ENCODE measurements at regions not wholly inside any gene's neighbourhood (a gene's known extent, or its start where the extent isn't known, plus 50 kb on each side); places are given as distances from the start of the nearest gene placed in this dataset.
"Not testable (repeated sequence)": the region's sequence is repeated elsewhere in the genome, so short reads cannot be mapped to it uniquely, and the experiment has no call there.

DNA sequence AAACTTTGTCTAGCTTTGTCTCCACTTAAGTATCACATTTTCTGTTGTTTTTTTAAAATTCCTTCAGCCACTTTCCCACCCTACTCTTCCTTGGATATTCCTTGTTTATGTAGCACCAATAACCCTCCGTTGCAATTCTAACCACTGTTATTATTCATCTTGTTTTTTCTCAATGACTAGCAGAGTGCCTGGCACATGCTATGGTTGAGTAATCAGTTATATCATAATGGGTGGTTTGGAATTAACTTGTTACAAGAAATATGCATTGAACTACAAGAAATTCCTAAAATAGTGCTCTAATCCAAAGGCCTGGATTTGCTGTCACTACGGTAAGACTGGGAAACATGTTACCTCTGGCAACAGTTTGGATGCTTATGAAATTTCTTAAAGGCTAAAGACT lies 756.6 kb downstream of the NOVA1 start:
- no peaks in the 10 kb centered on the region for H3K4me1 ChIP-seq (ENCODE audit: control insufficient read depth, insufficient read depth, low read length)
- DNase-seq (ENCODE audit: low read depth in 4 of 6, low spot score in 6 of 6) = no peak
- 100% methylated on average over 1 of the region's 2 CpGs for WGBS (ENCODE audit: insufficient coverage)

DNA sequence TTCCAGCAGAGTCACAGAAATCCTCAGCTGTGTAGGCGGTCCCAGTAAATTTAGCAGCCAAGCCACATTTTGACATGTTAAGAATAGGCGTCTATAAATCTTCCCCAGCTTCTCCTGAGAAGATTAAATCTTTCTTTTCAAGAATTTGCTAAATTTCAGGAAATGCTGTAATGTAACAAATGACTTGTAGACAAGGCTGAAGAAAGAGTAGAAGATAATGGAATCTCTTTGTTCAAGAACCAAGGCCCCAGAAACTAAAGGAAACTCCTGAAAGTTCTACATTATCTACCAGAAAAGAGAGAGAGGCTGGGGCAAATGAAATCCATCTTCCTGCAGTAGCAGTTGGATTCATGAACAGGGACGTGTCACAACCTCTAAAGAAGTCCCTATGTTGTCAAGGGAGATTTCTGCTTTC lies 760.3 kb downstream of the NOVA1 start:
- Histone ChIP-seq H3K9me3 (ENCODE audit: control insufficient read depth, insufficient read depth, low read length) (no peaks in the 10 kb centered on the region), H3K4me1 (ENCODE audit: control insufficient read depth, insufficient read depth, low read length) (no peaks in the 10 kb centered on the region), H3K36me3 (ENCODE audit: control insufficient read depth, insufficient read depth, low read length) (no peaks in the 10 kb centered on the region), H3K27ac (ENCODE audit: low read depth, low read length) (no peak overlapping the region), H3K4me3 (ENCODE audit: low read depth, low read length) (no peak overlapping the region), H3K27me3 (ENCODE audit: control insufficient read depth, insufficient read depth, low read length) (no peaks in the 10 kb centered on the region)
- WGBS (ENCODE audit: insufficient coverage) = no CpG with 5 or more reads among the region's 3 CpGs
- DNase-seq (ENCODE audit: low read depth in 4 of 6, low spot score in 6 of 6) = peak in 2 of 6 donors; percentile 55 to 72

More for the DNA sequence above, 756.6 kb downstream of the NOVA1 start:
- Histone ChIP-seq H3K4me3 (ENCODE audit: low read depth, low read length) (no peak overlapping the region), H3K27ac (ENCODE audit: low read depth, low read length) (no peak overlapping the region), H3K9me3 (ENCODE audit: control insufficient read depth, insufficient read depth, low read length) (no peaks in the 10 kb centered on the region), H3K27me3 (ENCODE audit: control insufficient read depth, insufficient read depth, low read length) (no peaks in the 10 kb centered on the region), H3K36me3 (ENCODE audit: control insufficient read depth, insufficient read depth, low read length) (no peaks in the 10 kb centered on the region)

DNA sequence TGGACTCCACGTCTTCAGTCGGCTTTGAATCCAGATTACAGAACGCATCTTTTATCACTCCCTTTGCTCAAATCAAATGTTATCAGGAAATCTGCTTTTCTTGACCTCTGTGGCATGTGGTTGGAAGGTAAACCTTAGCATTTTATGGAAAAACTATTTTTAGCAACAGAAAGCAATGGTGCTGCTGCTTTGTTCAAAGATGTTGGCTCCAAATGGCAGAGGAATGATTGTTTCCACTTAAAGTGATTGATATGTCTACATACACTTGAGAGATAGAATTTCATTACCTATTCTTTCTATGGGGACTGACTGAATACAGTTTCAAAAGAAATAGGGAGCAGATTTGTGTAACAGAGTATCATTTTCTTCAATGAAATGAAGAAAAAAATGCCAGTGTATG lies 761.2 kb downstream of the NOVA1 start:
- H3K4me3 ChIP-seq (ENCODE audit: low read depth, low read length) = no peak overlapping the region
- DNase-seq (ENCODE audit: low read depth in 4 of 6, low spot score in 6 of 6) = peak in 1 of 6 donors; percentile 63
- no peak overlapping the region for H3K27ac ChIP-seq (ENCODE audit: low read depth, low read length)
- no peaks in the 10 kb centered on the region for H3K9me3 ChIP-seq (ENCODE audit: control insufficient read depth, insufficient read depth, low read length)
- H3K36me3 ChIP-seq (ENCODE audit: control insufficient read depth, insufficient read depth, low read length) = no peaks in the 10 kb centered on the region
- no CpG with 5 or more reads among the region's 3 CpGs for WGBS (ENCODE audit: insufficient coverage)
- H3K27me3 ChIP-seq (ENCODE audit: control insufficient read depth, insufficient read depth, low read length) = no peaks in the 10 kb centered on the region
- H3K4me1 ChIP-seq (ENCODE audit: control insufficient read depth, insufficient read depth, low read length) = no peaks in the 10 kb centered on the region

DNA sequence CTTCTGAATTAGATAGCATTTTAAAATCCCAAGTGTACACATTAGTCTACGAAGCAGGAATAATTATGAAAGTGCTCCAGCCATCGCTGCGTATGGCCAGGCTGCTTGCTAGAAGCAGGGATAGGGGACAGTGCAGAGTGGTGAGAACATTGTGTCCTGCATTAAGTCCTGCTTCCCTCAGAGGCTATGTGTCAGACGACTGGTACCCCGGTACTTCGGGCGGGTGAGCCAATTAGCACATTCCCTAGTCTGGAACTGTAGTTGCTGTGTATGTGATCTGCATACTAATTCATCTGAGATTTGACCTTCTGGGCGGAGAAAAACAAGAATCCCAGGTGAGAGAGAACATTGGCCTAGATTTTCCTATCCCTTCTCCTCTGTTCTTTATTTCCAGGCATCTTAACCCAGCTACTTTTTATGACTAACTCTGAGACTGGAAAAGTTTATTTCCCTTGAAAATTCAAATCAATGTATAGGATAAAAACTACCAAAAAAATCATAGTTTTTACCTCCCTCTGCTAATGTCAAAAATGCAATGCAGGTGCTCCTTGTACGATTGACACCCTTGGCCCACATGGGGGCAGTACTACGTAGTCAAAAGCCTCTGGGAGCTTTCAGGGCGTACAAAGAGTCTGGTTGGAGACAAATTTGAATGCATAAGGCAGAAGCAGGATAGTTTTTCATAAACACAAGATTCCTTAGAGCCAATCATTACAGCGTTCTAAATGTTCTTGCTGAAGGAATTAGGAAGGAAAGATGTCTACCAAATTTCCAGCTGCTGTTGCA lies 764.3 kb downstream of the NOVA1 start:
- Histone ChIP-seq H3K36me3 (ENCODE audit: control insufficient read depth, insufficient read depth, low read length) (no peaks in the 10 kb centered on the region), H3K4me3 (ENCODE audit: low read depth, low read length) (no peak overlapping the region), H3K9me3 (ENCODE audit: control insufficient read depth, insufficient read depth, low read length) (no peaks in the 10 kb centered on the region), H3K27ac (ENCODE audit: low read depth, low read length) (no peak overlapping the region), H3K4me1 (ENCODE audit: control insufficient read depth, insufficient read depth, low read length) (no peaks in the 10 kb centered on the region), H3K27me3 (ENCODE audit: control insufficient read depth, insufficient read depth, low read length) (no peaks in the 10 kb centered on the region)
- 35% methylated on average over 6 of the region's 12 CpGs for WGBS (ENCODE audit: insufficient coverage)
- DNase-seq (ENCODE audit: low read depth in 4 of 6, low spot score in 6 of 6) = peak in 4 of 6 donors; percentile 52 to 94 (median 74)

DNA sequence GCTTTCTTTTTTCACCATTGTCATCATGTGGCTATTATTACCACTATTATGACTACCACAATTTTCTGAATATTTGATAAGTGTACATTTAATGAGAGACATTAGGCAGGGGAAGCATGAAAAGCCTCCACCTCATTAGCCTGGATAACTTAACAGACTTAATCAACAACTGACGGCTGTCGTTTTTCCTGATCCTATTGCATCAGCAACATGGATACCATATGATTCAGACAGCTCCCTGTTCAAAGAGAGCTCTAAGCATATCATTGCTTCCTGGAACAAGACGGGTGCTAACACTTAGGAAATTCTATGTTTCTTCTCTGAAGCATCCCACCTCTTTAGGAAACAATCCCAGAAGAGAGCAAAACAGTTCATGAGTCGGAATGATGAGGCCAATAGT lies 765.2 kb downstream of the NOVA1 start:
- no peaks in the 10 kb centered on the region for H3K27me3 ChIP-seq (ENCODE audit: control insufficient read depth, insufficient read depth, low read length)
- DNase-seq (ENCODE audit: low read depth in 4 of 6, low spot score in 6 of 6) = peak in 1 of 6 donors; percentile 57
- no peak overlapping the region for H3K27ac ChIP-seq (ENCODE audit: low read depth, low read length)
- H3K9me3 ChIP-seq (ENCODE audit: control insufficient read depth, insufficient read depth, low read length) = no peaks in the 10 kb centered on the region
- no peak overlapping the region for H3K4me3 ChIP-seq (ENCODE audit: low read depth, low read length)
- H3K36me3 ChIP-seq (ENCODE audit: control insufficient read depth, insufficient read depth, low read length) = no peaks in the 10 kb centered on the region
- 69% methylated on average over 2 of the region's 4 CpGs for WGBS (ENCODE audit: insufficient coverage)
- no peaks in the 10 kb centered on the region for H3K4me1 ChIP-seq (ENCODE audit: control insufficient read depth, insufficient read depth, low read length)

DNA sequence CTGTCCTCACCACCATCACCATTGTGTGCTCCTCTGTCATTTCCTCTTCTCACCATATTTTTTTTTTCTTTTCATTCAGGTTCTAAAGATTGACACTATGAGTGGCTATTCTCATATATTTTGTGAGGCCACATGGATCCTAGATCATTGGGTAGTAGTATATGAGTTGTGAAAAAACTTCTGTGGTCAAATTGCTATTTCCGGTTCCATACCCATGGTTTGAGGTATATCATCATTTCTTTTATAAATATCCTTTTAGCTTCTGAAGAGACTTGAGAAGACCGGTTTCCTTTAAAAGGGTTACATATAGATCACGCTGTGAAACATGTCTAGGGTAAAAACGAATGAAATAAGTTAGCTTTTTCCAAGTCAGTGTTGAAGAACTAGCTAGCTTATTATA lies 769.3 kb downstream of the NOVA1 start:
- Histone ChIP-seq H3K36me3 (ENCODE audit: control insufficient read depth, insufficient read depth, low read length) (no peaks in the 10 kb centered on the region), H3K9me3 (ENCODE audit: control insufficient read depth, insufficient read depth, low read length) (no peaks in the 10 kb centered on the region), H3K4me3 (ENCODE audit: low read depth, low read length) (no peak overlapping the region), H3K27ac (ENCODE audit: low read depth, low read length) (no peak overlapping the region), H3K27me3 (ENCODE audit: control insufficient read depth, insufficient read depth, low read length) (no peaks in the 10 kb centered on the region), H3K4me1 (ENCODE audit: control insufficient read depth, insufficient read depth, low read length) (no peaks in the 10 kb centered on the region)
- no peak for DNase-seq (ENCODE audit: low read depth in 4 of 6, low spot score in 6 of 6)
- no CpG with 5 or more reads among the region's 4 CpGs for WGBS (ENCODE audit: insufficient coverage)

DNA sequence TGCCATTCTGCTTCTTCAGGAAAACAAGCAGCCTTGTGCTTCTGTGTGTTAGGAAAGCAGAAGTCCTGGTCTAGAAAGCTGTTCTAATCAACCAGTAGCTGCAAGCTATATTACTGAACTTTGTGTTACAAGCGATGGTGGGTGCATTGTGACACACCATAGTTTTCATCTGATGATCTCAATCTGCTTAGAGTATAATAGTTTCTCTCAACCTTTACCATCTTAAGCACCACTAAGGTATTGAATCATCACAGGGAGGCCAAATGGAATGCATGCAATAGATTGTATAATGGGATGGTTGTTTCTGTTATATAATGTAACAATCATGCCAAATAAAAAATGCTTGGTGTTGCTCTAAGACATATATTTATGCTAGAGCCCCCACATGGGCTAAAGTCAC lies 771.7 kb downstream of the NOVA1 start:
- H3K27ac ChIP-seq (ENCODE audit: low read depth, low read length) = no peak overlapping the region
- H3K9me3 ChIP-seq (ENCODE audit: control insufficient read depth, insufficient read depth, low read length) = no peaks in the 10 kb centered on the region
- no CpG with 5 or more reads among the region's 1 CpG for WGBS (ENCODE audit: insufficient coverage)

DNA sequence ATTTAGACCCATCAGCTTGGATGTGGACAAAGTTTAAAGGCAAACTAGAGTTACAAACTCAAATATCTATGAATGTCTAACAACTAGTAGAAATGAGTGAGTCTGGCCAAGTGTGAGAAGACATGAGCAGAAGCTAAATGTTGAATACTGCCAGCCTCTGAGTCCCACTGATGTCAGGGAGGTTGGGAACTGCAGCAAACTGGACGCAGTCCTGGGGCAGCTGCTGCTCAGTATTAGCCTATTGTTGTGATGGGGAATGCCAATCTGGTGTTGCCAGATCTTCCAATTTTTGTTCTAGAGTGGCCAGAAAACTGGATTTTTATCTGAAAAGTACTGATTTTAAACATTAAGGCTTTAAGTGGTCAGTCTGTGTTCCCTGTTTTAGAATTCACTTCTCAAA lies 770.4 kb upstream of the STXBP6 start:
- Histone ChIP-seq H3K36me3 (ENCODE audit: control insufficient read depth, insufficient read depth, low read length) (no peaks in the 10 kb centered on the region), H3K4me3 (ENCODE audit: low read depth, low read length) (no peak overlapping the region), H3K27ac (ENCODE audit: low read depth, low read length) (no peak overlapping the region), H3K4me1 (ENCODE audit: control insufficient read depth, insufficient read depth, low read length) (no peaks in the 10 kb centered on the region), H3K27me3 (ENCODE audit: control insufficient read depth, insufficient read depth, low read length) (no peaks in the 10 kb centered on the region), H3K9me3 (ENCODE audit: control insufficient read depth, insufficient read depth, low read length) (no peaks in the 10 kb centered on the region)
- DNase-seq (ENCODE audit: low read depth in 4 of 6, low spot score in 6 of 6) = no peak
- WGBS (ENCODE audit: insufficient coverage) = 82% methylated on average over 1 of the region's 1 CpG

More for the DNA sequence above, 771.7 kb downstream of the NOVA1 start:
- H3K27me3 ChIP-seq (ENCODE audit: control insufficient read depth, insufficient read depth, low read length) = no peaks in the 10 kb centered on the region
- H3K4me3 ChIP-seq (ENCODE audit: low read depth, low read length) = no peak overlapping the region
- H3K4me1 ChIP-seq (ENCODE audit: control insufficient read depth, insufficient read depth, low read length) = no peaks in the 10 kb centered on the region
- H3K36me3 ChIP-seq (ENCODE audit: control insufficient read depth, insufficient read depth, low read length) = no peaks in the 10 kb centered on the region
- DNase-seq (ENCODE audit: low read depth in 4 of 6, low spot score in 6 of 6) = peak in 1 of 6 donors; percentile 57

DNA sequence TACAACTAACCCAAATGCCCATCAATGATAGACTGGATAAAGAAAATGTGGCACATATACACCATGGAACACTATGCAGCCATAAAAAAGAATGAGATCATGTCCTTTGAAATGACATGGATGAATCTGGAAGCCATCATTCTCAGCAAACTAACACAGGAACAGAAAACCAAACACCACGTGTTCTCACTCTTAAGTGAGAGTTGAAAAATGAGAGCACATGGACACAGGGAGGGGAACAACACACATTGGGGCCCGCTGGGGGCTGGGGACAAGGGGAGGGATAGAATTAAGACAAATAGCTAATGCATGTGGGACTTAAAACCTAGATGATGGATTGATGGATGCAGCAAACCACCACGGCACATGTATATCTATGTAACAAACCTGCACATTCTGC lies 764.7 kb upstream of the STXBP6 start:
- H3K4me3 ChIP-seq (ENCODE audit: low read depth, low read length); H3K36me3 ChIP-seq (ENCODE audit: control insufficient read depth, insufficient read depth, low read length); H3K27me3 ChIP-seq (ENCODE audit: control insufficient read depth, insufficient read depth, low read length); H3K9me3 ChIP-seq (ENCODE audit: control insufficient read depth, insufficient read depth, low read length); DNase-seq (ENCODE audit: low read depth in 4 of 6, low spot score in 6 of 6); H3K4me1 ChIP-seq (ENCODE audit: control insufficient read depth, insufficient read depth, low read length); H3K27ac ChIP-seq (ENCODE audit: low read depth, low read length): not testable (repeated sequence)
- no CpG with 5 or more reads among the region's 3 CpGs for WGBS (ENCODE audit: insufficient coverage)

DNA sequence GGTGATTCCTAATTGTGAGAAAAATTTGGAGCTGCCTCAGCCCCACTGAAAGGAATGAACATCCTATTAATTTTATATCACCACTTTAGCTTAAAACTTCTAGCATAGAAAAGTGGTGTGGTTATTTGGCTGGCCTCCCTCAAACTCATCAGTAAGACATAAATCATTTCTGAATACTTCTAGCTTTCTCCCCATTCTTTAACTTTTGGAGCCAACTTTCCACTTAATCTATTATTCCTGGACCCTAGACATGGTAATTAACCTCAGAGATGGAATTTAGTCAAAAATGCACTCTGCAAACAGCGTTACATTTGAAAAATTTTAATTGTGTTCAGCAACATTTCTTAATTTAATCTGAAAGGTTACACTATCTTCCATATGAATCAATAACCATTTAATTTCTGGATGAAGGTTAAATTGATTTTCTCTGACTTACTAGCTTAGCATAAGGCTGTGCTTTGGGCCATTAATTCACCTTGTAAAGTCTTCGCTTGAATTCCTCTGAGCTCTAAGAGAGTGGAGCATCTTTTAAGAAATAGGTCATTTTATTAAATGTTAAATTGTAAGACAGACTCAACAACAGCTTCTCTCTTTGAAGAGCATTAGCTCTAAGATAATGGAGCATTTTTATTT lies 753.6 kb upstream of the STXBP6 start:
- DNase-seq (ENCODE audit: low read depth in 4 of 6, low spot score in 6 of 6) = peak in 1 of 6 donors; percentile 49
- no peaks in the 10 kb centered on the region for H3K27me3 ChIP-seq (ENCODE audit: control insufficient read depth, insufficient read depth, low read length)
- H3K36me3 ChIP-seq (ENCODE audit: control insufficient read depth, insufficient read depth, low read length) = no peaks in the 10 kb centered on the region
- H3K27ac ChIP-seq (ENCODE audit: low read depth, low read length) = no peak overlapping the region
- WGBS (ENCODE audit: insufficient coverage) = no CpG with 5 or more reads among the region's 2 CpGs
- H3K4me3 ChIP-seq (ENCODE audit: low read depth, low read length) = no peak overlapping the region
- no peaks in the 10 kb centered on the region for H3K9me3 ChIP-seq (ENCODE audit: control insufficient read depth, insufficient read depth, low read length)
- H3K4me1 ChIP-seq (ENCODE audit: control insufficient read depth, insufficient read depth, low read length) = no peaks in the 10 kb centered on the region

Measured in spinal cord (tissue), 9 donors.